ENCODE measurements at regions not wholly inside any gene's neighbourhood (a gene's known extent, or its start where the extent isn't known, plus 50 kb on each side); places are given as distances from the start of the nearest gene placed in this dataset.

DNA sequence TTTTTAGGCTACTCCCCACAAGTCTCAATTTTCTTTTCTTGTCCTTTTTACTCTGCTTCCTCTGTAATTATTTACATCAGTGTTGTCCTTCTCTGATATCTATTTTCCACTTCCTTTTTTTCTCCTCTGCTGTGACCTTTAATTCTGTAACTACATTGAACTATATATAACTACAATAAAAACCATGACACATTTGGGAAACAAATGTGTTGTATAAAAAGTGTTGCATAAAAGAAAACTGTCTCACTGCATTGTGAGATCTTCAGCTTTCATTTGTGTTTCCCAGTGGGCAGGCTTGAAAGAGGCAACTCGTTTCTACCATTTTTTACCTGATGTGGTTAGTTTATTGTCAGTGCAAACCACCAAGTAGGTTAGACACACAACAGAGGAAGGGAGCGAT lies 483.9 kb upstream of the NRP1 start:
- DNase-seq, result no peak
- peaks cover 10% of the 10 kb centered on the region for H3K4me1 Mint-ChIP-seq
- H3K27ac Mint-ChIP-seq, result no peak overlapping the region
- no peaks in the 10 kb centered on the region for H3K36me3 Mint-ChIP-seq
- H3K27me3 Mint-ChIP-seq, result peaks cover 5% of the 10 kb centered on the region
- H3K4me3 Mint-ChIP-seq, result no peak overlapping the region
- H3K9me3 Mint-ChIP-seq, result peaks cover 4% of the 10 kb centered on the region

DNA sequence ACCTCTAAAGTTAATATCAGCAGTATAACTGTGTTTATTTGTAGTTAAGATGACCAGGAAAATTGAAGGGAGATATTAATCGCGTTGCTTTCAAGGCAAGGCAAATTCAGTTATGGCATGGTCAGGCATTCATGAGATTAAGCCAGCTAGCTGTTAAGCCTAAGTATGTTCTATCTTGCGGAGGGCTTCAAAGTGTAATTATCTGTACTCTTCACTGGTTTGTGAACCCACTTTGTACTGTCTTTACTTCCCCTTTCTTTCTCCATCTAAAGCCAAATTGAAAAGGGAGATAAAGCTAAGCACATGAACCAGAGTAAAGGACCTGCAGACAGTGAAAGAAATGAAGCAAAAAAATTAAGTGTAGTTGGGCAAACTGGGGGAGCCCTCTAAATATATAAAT lies 483.1 kb upstream of the NRP1 start:
- Mint-ChIP-seq H3K9me3 (peaks cover 4% of the 10 kb centered on the region), H3K4me1 (peaks cover 10% of the 10 kb centered on the region), H3K27ac (no peak overlapping the region), H3K36me3 (no peaks in the 10 kb centered on the region), H3K27me3 (peaks cover 5% of the 10 kb centered on the region), H3K4me3 (no peak overlapping the region)
- DNase-seq, result no peak

DNA sequence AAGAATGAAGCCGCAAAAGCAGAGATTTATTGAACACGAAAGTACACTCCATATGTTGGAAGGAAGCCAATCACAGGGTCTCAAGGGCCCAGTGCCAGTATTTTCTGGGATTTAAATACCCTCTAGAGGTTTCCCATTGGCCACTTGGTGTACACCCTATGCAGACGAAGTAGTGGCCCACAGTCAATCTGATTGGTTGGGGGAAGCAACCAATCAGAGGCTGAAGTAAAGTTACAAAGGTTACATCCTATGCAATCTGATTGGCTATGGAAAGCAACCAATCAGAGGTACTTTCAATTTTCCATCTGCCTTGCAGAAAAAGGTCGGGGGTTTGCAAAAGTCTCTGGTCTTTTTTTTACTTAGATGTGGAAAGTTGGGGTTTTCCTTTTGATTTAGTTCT lies 481.3 kb upstream of the NRP1 start:
- peaks cover 10% of the 10 kb centered on the region for H3K4me1 Mint-ChIP-seq
- no peak overlapping the region for H3K27ac Mint-ChIP-seq
- H3K4me3 Mint-ChIP-seq, result no peak overlapping the region
- peaks cover 4% of the 10 kb centered on the region for H3K9me3 Mint-ChIP-seq
- H3K36me3 Mint-ChIP-seq, result no peaks in the 10 kb centered on the region
- no peak for DNase-seq
- peaks cover 5% of the 10 kb centered on the region for H3K27me3 Mint-ChIP-seq

DNA sequence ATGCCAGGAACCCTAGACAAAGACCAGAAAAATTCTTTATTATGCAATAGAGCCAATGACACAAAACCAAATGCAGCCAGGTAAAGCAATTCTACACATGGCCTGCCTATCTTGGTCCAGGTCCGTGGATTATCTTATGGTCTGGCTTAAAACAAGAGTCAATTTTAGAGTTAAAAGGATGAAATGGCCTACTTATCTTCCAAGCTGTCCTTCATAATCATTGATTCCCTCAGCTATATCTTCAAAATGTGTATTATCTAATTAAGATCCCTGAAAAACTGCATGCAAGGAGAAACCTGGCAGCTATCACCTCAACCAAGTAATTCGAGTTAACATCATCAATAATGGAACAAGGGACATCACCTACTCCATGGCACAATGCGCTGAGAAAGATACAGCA lies 479.4 kb upstream of the NRP1 start:
- Mint-ChIP-seq H3K4me1 (peaks cover 10% of the 10 kb centered on the region), H3K27me3 (no peaks in the 10 kb centered on the region), H3K27ac (no peak overlapping the region), H3K9me3 (peaks cover 4% of the 10 kb centered on the region), H3K4me3 (no peak overlapping the region), H3K36me3 (no peaks in the 10 kb centered on the region)
- no peak for DNase-seq

DNA sequence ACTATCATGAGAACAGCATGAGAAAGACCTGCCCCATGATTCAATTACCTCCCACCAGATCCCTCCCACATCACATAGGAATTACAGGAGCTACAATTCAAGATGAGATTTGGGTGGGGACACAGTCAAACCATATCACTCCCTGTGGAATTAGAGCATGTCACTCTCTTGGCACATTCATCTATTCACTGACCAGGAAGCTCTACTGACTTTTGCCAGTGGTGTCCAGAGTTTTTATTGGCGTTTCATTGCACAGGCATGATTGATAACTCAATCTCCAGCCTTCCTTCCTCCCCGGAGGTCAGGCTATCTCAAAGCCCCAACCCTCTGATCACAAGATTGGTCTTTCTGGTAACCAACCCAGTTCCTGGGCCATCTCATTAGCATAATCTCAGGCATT lies 478.9 kb upstream of the NRP1 start:
- H3K4me1 Mint-ChIP-seq, result peaks cover 9% of the 10 kb centered on the region
- H3K27me3 Mint-ChIP-seq, result no peaks in the 10 kb centered on the region
- H3K27ac Mint-ChIP-seq, result no peak overlapping the region
- H3K36me3 Mint-ChIP-seq, result no peaks in the 10 kb centered on the region
- peaks cover 4% of the 10 kb centered on the region for H3K9me3 Mint-ChIP-seq
- no peak for DNase-seq
- H3K4me3 Mint-ChIP-seq, result no peak overlapping the region

DNA sequence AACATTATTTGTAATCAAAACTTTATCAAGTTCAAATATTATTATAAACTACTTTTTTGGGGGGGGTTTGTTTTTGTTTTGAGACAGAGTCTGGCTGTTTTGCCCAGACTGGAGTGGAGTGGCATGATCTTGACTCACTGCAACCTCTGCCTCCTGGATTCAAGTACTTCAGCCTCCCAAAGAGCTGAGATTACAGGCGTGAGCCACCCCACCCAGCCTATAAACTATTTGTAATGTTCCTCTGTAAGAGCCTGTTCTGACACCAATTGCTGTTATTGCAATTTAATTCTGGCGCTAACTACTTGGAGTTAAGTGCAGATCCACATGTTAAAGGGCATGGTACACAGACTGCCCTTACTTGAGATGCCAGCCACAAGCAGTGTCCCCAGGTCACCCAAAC lies 478.1 kb upstream of the NRP1 start:
- no peaks in the 10 kb centered on the region for H3K27me3 Mint-ChIP-seq
- no peak overlapping the region for H3K4me3 Mint-ChIP-seq
- peaks cover 4% of the 10 kb centered on the region for H3K9me3 Mint-ChIP-seq
- H3K4me1 Mint-ChIP-seq, result peaks cover 6% of the 10 kb centered on the region
- DNase-seq, result no peak
- H3K36me3 Mint-ChIP-seq, result no peaks in the 10 kb centered on the region
- H3K27ac Mint-ChIP-seq, result no peak overlapping the region

DNA sequence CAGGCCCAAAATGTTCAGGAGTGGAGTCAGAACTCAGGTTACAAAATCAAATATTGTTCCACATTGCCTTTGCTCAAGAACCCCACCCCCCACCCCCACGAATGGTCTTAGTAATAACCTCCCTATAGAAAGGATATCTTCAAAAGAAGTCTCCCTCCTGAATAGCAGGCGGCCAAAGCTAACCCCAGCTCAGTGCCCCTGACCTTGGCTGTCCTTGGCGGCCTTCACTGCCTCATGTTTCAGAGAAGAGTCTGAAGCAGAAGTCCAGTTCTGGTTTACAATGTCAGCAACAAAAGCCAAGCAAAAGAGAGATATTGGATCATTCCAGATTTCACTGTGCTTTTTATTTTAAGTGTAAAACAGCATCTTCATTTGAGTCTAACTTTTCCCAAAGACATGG lies 476.5 kb upstream of the NRP1 start:
- H3K36me3 Mint-ChIP-seq, result no peaks in the 10 kb centered on the region
- peaks cover 4% of the 10 kb centered on the region for H3K9me3 Mint-ChIP-seq
- H3K4me1 Mint-ChIP-seq, result peaks cover 3% of the 10 kb centered on the region
- DNase-seq, result no peak
- no peaks in the 10 kb centered on the region for H3K27me3 Mint-ChIP-seq
- H3K4me3 Mint-ChIP-seq, result no peak overlapping the region
- H3K27ac Mint-ChIP-seq, result no peak overlapping the region

DNA sequence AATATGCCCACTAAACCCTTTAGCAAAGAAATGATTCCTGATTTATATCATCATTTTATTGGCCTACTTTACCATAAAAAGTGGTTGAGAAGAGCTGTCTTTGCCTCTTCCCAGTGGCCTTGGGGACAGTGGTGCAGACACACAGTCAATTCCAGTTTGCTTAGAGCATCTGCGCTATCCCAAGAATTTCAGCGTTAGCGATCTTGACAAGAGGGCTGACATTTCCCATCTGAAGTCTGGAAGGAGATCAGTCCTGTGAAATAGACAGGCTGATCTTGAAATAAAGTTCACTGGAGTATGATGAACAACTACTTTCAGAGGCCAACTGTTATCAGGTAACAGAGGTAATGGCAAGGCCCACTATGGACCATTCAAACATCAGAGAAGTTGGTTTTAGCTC lies 475.3 kb upstream of the NRP1 start:
- no peak for DNase-seq
- Mint-ChIP-seq H3K9me3 (peaks cover 2% of the 10 kb centered on the region), H3K36me3 (no peaks in the 10 kb centered on the region), H3K27ac (no peak overlapping the region), H3K4me3 (no peak overlapping the region), H3K27me3 (no peaks in the 10 kb centered on the region), H3K4me1 (no peaks in the 10 kb centered on the region)

DNA sequence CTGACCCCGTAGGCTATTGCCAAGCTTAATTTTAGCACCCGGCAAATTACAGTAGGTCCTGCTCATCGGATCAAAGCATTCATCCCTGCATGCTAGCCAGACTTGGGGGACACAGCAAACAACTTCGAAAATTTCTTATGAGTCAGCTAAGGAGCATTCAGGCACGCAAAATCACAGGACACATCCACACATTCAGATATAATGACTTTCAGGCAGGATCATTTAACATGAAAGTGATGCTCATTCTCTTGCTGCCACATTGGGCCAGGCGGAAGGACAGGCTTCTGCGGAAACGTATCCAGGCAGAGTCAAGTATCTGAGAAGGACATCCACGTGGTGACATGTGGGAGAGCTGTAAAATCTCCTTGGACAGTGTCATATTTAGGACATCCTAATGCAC lies 474.0 kb upstream of the NRP1 start:
- no peaks in the 10 kb centered on the region for H3K27me3 Mint-ChIP-seq
- H3K27ac Mint-ChIP-seq, result no peak overlapping the region
- no peak overlapping the region for H3K4me3 Mint-ChIP-seq
- no peaks in the 10 kb centered on the region for H3K4me1 Mint-ChIP-seq
- no peaks in the 10 kb centered on the region for H3K36me3 Mint-ChIP-seq
- H3K9me3 Mint-ChIP-seq, result peaks cover under 1% of the 10 kb centered on the region
- DNase-seq, result no peak

DNA sequence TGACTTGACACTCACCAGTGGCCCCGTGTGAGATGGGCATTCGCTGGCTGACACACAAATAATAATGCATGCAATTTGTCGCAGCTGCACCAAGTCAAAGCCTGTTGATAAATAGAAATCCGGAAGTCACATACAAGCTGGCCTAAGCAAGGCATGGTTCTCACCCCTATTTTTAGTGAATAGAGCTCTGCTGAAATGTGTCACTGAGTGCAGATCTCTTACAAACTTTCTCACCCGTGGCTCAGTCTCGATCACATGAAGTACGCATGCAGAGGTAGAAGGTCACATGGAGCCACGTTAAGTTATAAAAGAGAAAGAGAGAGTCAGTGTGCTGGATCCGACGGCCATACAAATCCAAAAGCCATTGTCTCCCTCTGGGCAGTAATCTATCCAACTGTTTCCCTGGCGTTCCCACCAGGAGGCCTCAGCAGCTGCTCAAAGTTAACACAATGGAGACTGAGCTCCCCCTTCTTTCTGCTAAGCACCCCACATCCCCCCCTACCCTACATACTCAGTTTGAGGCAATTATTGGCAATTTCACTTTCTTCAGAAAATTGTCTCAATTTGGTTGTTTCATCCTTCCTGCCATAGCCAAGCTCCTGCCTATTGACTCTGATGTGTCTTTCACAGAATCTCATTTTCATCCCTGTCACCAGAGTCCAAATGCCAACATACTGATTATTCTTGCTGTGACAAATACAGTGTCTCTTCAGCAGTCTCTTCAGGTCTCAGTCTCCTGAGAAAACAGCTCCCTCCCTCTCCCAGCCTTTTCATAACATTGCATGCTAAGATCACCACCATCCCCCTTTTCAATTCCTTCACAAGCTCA lies 473.3 kb upstream of the NRP1 start:
- no peak overlapping the region for H3K27ac Mint-ChIP-seq
- no peaks in the 10 kb centered on the region for H3K9me3 Mint-ChIP-seq
- no peaks in the 10 kb centered on the region for H3K27me3 Mint-ChIP-seq
- H3K36me3 Mint-ChIP-seq, result no peaks in the 10 kb centered on the region
- no peaks in the 10 kb centered on the region for H3K4me1 Mint-ChIP-seq
- no peak overlapping the region for H3K4me3 Mint-ChIP-seq
- no peak for DNase-seq

DNA sequence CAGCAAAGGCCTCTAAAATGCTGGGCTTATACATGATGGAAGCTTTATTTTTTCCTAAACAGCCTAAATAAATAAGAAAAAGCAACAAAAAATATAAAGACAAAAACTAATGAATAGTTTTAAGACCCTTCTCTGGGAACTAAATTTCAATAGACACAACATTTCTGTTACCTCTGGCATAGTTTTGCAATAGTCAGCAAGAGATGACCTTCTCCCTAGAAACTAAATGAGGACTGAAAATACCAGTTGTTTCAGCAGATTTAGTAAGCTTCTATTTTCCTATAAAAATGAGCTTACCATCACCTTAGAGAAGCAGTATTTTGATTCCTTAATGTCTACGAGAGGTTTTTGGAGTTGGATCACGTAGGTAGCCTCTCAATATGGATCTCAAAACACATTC lies 471.4 kb upstream of the NRP1 start:
- H3K36me3 Mint-ChIP-seq, result no peaks in the 10 kb centered on the region
- H3K27ac Mint-ChIP-seq, result no peak overlapping the region
- H3K4me1 Mint-ChIP-seq, result no peaks in the 10 kb centered on the region
- no peaks in the 10 kb centered on the region for H3K27me3 Mint-ChIP-seq
- H3K4me3 Mint-ChIP-seq, result no peak overlapping the region
- no peak for DNase-seq
- H3K9me3 Mint-ChIP-seq, result no peaks in the 10 kb centered on the region

DNA sequence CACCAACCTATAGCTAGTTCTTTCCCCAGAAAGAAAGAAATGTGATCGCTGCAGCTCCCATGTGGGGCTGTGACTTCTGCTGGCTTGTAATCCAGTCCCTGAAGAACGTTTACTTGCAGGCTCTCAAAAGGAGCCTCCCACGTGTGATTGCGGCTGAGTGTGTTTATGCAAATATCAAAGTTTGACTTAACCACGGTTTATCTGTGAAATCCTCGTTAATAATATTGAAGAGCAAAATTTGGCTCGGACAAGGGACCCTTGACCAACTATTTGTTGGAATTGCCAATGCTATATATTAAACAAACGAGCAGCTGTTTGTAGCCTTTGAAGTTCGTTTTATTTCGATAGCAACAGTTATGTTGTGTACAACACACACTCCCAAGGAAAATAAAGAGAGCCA lies 470.1 kb upstream of the NRP1 start:
- no peak overlapping the region for H3K4me3 Mint-ChIP-seq
- no peaks in the 10 kb centered on the region for H3K36me3 Mint-ChIP-seq
- H3K27ac Mint-ChIP-seq, result no peak overlapping the region
- no peaks in the 10 kb centered on the region for H3K9me3 Mint-ChIP-seq
- H3K4me1 Mint-ChIP-seq, result no peaks in the 10 kb centered on the region
- DNase-seq, result no peak
- H3K27me3 Mint-ChIP-seq, result no peaks in the 10 kb centered on the region

DNA sequence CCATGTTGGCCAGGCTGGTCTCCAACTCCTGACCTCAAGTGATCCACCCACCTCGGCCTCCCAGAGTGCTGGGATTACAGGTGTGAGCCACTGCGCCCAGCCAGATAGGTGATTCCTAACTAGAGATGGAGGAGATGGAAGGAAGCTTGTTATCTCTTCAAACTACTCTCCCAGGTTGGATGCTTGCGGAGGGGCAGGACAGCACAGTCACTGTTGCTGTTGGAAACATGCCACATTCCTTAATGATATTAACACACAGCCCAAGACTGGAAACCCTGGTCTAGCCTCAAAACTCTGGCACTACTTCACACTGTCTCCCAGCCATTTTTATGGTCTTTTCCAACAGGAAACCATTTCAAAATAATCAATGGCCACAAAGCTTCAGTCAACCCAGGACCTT lies 468.8 kb upstream of the NRP1 start:
- no peaks in the 10 kb centered on the region for H3K9me3 Mint-ChIP-seq
- H3K36me3 Mint-ChIP-seq, result no peaks in the 10 kb centered on the region
- H3K27ac Mint-ChIP-seq, result no peak overlapping the region
- no peaks in the 10 kb centered on the region for H3K27me3 Mint-ChIP-seq
- H3K4me3 Mint-ChIP-seq, result no peak overlapping the region
- DNase-seq, result no peak
- no peaks in the 10 kb centered on the region for H3K4me1 Mint-ChIP-seq

DNA sequence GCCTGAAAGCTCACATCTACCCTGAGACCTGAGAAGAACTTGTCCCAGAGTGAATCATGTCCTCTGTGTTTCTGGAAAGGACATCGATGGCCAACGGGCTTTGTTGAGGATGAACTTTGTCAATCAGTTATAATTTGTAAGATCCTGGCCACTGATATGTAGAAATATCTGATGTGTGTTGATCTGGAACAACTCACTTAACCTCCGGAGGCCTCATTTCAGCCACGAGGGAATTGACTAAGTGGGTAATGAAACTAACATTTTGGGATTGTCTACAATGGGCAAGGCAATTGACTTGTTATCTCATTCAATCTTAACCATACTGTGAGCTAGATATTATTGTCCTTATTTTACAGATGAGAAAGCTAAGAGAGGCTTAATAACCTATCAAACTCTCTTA lies 468.1 kb upstream of the NRP1 start:
- no peak for DNase-seq
- Mint-ChIP-seq H3K27me3 (no peaks in the 10 kb centered on the region), H3K4me1 (no peaks in the 10 kb centered on the region), H3K9me3 (no peaks in the 10 kb centered on the region), H3K36me3 (no peaks in the 10 kb centered on the region), H3K4me3 (no peak overlapping the region), H3K27ac (no peak overlapping the region)

DNA sequence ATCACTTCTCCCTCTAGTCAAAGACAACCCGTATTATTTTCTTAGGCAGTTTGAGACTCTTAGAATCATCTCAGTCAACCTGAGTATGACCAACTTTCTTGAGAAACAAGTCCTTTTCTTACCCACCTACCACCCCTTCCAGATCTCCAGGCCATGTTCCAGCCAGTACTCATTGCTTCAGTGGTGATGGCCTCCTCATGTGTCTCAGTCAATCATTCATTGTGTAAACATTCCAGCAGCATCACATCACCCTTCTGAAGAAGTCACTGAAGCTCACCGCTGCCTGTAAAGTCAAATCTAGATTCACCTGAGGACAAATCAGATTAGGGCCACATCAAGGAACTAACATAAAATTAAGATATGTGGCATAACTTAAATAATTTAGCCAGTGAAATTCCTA lies 467.2 kb upstream of the NRP1 start:
- Mint-ChIP-seq H3K36me3 (no peaks in the 10 kb centered on the region), H3K27me3 (no peaks in the 10 kb centered on the region), H3K4me3 (no peak overlapping the region), H3K9me3 (no peaks in the 10 kb centered on the region), H3K4me1 (no peaks in the 10 kb centered on the region), H3K27ac (no peak overlapping the region)
- no peak for DNase-seq

DNA sequence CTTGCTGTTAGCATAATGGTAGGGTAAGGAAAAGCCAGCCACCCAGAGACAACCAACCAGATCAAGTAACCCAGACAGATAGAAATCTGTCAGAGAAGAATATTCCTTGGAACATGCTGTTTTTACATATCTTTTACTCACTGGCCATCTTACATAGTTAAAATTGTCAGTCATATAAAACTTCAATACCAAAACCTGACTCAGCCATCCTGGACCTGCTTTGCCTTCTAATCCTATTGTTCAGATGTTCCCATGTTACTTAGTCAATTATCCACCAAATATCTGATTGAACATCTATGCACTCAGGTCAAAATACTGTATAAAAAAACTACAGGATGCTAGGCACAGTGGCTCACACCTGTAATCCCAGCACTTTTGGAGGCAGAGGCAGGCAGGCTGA lies 466.5 kb upstream of the NRP1 start:
- no peaks in the 10 kb centered on the region for H3K4me1 Mint-ChIP-seq
- H3K27me3 Mint-ChIP-seq, result no peaks in the 10 kb centered on the region
- no peaks in the 10 kb centered on the region for H3K9me3 Mint-ChIP-seq
- no peak for DNase-seq
- H3K4me3 Mint-ChIP-seq, result no peak overlapping the region
- no peaks in the 10 kb centered on the region for H3K36me3 Mint-ChIP-seq
- H3K27ac Mint-ChIP-seq, result no peak overlapping the region
